Dermis blood vessel endothelial cell (primary cell): ENCODE measurements at regions not wholly inside any gene's neighbourhood (a gene's known extent, or its start where the extent isn't known, plus 50 kb on each side); places are given as distances from the start of the nearest gene placed in this dataset.
"Not testable (repeated sequence)": the region's sequence is repeated elsewhere in the genome, so short reads cannot be mapped to it uniquely, and the experiment has no call there.

Experiments used
- DNase-seq: peaks from one replicate; pipeline ENCODE4 v3.0.0; 2010

GRCh38 chr1:221204055-221204833 lies 325.0 kb downstream of the HLX start:
- no peak for DNase-seq

DNA sequence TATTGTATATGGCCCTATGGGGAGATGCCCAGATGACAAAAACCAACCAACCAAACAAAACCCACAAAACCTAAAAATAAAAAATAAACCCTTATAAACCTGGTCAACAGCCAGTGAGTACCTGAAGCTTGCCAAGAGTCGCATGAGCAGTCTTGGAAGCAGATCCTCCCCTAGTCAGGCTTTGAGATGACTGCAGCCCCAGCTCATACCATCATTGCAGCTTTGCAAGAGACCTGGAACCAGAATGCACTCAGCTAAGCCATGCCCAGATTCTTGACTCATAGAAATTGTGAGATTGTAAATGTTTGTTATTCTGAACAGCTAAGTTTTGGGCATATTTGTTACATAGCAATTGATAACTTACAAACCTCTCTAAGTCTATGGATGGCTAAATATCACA lies 326.8 kb downstream of the HLX start:
- DNase-seq: no peak

- no peak for DNase-seq
Observed at GRCh38 chr1:221212926-221213325, 333.7 kb downstream of the HLX start.

GRCh38 chr1:221217029-221217428 lies 337.8 kb downstream of the HLX start:
- DNase-seq: peak; percentile 97

DNA sequence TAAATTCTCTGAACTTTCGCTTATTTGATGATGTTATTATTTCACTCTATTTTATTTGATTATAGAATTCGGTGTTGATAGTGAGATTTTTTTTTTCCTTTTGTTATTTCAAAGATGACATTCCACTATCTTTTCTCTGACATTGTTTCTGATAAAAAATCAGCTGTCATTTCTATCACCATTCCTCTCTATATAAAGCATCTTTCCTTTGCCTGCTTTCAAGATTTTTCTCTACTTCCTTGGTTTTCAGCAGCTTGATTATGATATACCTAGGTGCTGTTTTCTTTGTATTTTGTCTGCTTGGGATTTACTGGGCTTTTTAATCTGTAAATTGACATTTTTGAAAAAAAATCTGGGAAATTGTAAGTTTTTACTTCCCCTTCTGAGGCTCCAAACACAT lies 344.0 kb downstream of the HLX start:
- no peak for DNase-seq

DNA sequence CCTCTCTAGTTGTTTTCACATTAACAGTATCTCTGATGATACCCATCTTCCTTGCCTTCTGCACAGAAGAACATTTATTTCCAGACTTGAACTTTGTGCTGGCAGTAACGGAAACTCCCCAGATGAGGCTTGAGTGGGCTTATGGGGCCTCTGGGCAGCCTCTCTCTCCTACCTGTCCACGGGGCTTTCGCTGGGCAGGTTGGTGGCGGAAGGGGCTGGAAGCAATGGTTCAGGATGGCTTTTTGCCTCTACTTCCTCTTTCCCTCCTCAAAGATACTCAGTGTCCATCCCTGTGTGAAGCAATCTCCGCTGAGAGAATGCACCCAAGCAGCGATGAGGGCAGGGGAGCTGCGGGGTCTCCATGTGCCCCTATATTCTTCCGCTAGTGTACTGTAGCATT lies 348.2 kb downstream of the HLX start:
- DNase-seq: no peak

DNA sequence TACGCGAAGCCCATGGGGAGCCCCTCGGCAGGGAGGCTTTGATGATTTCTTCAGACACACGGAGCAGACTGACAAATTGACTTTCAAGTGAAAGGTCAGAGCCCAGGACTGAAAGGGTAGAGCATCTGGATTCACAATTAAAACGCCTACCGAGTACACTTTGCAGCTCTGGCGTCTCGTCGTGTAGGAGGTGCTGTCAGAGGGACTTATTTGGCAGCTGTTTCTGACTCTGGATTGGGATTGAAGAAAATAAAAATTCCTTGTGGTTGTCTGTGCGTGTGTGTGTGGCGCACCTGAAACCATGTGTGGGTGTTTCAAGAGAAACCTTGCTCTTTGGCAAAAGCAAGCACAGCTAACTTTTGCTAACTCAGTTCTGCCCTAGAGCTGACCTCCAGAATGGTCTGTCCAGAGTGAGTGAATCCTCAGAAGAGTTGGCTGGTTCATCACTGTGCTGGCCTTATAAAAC lies 348.7 kb downstream of the HLX start:
- no peak for DNase-seq

DNA sequence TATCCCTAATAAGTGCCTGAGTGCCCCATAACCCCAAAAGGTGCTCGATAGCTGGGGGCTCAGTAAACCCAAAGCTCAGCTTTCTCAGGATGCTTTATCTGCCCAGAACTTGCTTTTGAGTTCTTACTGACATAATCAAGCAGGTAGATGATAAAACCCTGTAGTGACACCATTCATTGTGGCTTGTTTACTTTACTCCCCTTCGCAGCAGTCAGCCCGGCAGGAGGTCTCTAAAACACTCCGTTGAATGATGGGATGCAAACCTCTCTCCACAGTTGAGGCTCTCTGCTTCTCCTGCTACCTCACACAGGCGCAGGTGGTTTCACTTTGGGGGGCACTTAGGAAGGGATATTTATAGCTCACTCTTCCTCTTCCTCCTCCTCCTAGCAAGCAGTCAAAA lies 349.4 kb downstream of the HLX start:
- DNase-seq: no peak

DNA sequence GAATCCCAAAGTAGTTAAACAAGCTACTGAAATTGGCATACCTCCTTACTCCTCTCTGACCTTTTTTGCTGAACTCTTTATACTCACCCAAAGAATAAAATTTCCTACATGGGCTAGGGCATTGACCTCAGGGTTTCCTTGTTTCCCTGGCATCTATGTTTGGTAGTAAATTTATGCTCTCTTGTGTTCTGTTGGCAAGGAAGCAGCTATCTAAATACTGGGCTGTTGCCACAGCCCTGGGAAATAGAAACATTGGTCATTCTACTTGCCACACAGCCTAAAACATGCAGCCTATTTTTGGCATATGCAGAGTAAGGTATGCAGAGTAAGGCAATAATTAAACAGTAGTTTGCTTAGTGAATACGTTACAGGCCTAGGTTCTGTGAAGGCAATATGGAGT lies 351.4 kb downstream of the HLX start:
- peak; percentile 63 for DNase-seq

GRCh38 chr1:221234791-221235190 lies 355.5 kb downstream of the HLX start:
- peak; percentile 21 for DNase-seq

- no peak for DNase-seq
Observed at GRCh38 chr1:221237587-221237986, 358.3 kb downstream of the HLX start.

- DNase-seq: no peak
Observed at GRCh38 chr1:221239181-221239580, 359.9 kb downstream of the HLX start.

GRCh38 chr1:221239792-221240191 lies 360.5 kb downstream of the HLX start:
- no peak for DNase-seq

DNA sequence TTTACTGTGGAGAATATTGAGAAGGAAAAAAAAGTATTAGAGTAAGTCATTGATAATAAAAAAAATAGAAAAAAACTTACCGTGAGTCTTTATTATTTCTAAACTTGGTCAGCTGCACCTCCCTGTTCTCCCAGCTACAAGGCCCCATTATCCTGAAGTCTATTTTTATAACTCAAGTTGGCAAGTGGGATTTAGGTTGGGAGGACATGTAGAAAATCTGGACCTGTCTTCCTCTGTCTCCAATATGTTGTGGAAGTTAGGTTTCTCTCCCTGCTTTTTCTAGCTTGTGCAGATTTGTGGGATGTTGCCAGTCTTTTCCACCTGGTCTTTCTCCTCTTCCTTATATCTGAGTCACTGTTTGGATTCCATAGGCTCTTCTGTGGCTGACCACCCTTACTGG lies 361.4 kb downstream of the HLX start:
- DNase-seq: no peak

DNA sequence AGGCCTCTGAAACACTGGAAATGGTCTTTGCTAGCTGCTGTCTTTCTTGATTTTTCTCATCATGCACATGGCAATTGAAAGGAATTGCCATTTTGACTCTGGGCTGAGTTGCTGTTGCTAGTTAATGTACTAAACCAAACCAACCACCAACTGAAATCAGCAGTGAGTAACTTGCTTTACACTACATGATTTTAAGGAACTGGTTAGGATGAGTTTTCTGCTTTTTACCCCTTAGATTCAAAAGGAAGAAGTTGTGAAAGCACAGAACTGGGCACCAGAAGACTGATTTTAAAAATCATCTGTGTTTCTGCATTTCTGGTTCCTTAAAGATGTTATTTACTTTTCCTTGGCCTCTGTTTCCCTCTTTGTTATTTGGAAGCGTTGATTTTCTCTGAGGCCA lies 361.9 kb downstream of the HLX start:
- no peak for DNase-seq

- DNase-seq: peak; percentile 51
Observed at GRCh38 chr1:221241592-221241991, 362.3 kb downstream of the HLX start.

DNA sequence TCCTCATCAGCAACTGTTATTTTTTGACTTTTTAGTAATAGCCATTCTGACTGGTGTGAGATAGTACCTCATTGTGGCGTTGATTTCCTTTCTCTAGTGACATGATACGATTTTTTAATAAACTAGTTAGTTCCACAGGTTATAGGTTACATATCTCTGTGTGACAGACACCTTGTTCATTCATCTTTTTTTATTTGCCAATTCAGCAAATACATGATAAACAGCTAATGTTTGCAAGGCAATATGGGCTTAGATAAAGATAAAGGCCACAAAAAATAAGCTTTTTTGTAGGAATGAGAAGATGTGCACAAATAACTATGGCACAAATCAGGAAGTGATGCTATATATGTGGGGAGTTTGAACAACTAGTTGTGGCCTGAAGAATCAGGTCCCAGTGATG lies 366.8 kb downstream of the HLX start:
- no peak for DNase-seq

DNA sequence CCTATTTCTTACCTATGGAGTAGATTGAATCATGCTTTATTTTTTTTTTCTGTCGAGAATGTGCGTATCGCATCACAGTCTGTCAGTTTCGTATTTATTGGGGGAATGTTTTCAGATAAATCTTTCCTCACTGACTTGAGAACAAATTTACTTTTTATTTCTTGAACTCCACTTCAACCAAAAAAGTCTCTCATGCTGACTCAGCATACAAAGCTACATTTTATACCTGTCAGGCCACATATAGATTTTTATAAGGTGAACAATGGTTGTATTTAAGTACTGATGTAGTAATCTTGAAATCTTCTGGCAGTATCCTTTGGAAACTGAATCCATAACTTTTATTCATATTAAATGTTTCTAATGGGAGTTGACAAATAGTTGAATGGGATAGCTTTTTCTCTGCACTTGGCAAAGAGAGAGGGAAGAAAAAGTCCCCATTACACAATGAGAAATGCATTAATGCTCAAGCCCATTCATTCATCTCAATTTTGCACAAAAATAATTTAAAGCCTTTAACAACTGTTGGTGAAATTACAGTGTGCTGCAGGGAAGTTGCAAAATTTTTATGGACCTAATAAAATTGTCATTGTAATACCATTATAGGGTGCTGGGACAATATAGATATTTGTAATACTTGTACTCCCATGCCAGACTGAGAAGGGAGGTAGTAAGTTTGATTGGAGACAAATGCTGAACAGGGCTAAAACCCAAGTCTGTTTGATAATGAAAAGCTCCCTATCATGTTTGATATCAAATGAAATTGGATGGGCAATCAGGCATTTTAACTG lies 367.6 kb downstream of the HLX start:
- DNase-seq: no peak

DNA sequence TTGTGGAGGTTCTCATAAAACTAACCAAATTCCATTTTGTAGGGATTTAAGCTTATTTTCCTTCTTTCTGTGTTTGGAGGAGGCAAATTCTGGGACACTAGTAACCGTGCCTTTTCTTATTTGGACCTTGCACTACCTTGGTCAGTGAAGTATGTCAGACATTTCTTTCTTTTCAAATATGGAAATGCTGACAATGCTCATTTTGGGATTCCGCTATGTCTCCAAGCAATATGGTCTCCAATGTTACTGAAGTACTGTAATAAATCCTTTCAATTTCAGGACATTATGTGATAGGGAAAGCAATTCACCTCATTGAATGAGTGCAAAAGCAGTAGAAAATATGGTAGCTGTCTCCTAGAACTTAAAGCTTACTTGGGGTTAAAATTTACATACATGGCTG lies 372.3 kb downstream of the HLX start:
- no peak for DNase-seq

DNA sequence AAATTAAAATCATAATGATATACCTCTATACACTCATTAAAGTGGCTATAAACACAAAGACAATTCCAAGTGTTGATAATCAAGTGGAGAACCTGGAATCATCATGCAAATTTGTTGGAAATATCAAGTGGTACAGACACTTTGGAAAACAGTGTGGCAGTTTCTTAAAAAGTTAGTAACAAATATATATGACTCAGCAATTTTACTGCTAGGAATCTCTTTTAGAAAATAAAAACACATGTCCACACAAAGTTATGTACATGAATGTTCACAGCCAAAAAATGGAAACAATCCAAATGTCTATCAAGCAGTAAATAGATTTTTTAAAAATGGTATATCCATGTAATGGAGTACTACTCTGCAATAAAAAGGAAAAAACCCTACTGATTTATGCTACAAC lies 375.6 kb downstream of the HLX start:
- no peak for DNase-seq

DNA sequence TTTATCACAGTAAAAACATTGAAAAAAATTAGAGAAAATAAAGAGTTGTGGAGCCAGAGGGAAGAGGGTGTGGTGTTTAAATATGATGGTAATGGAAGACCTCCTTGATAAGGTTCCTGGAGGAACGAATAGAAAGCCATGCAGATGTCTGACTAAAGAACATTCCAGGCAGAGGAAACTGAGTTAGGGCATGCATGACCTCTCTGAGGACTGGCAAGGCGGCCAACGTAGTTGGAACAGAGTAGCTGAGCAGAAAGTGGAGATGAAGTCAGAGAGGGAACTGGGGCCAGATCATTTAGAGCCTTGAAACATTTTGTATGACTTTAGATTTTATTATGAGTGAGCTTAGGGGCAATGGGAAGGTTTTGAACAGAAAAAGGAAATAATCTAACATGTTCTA lies 377.5 kb downstream of the HLX start:
- no peak for DNase-seq

DNA sequence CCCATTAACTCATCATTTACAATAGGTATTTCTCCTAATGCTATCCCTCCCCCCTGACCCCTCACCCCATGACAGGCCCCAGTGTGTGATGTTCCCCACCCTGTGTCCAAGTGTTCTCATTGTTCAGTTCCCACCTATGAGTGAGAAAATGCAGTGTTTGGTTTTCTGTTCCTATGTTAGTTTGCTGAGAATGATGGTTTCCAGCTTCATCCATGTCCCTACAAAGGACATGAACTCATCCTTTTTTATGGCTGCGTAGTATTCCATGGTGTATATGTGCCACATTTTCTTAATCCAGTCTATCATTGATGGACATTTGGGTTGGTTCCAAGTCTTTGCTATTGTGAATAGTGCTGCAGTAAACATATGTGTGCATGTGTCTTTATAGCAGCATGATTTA lies 378.3 kb downstream of the HLX start:
- not testable (repeated sequence) for DNase-seq

DNA sequence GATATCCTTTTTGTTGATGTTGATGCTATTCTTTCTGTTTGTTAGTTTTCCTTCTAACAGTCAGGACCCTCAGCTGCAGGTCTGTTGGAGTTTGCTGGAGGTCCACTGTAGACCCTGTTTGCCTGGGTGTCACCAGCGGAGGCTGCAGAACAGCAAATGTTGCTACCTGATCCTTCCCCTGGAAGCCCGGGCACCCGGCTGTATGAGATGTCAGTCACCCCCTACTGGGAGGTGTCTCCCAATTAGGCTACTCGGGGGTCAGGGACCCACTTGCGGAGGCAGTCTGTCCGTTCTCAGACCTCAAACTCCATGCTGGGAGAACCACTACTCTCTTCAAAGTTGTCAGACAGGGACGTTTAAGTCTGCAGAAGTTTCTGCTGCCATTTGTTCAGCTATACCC lies 383.4 kb downstream of the HLX start:
- not testable (repeated sequence) for DNase-seq
